ENCODE measurements at regions not wholly inside any gene's neighbourhood (a gene's known extent, or its start where the extent isn't known, plus 50 kb on each side); places are given as distances from the start of the nearest gene placed in this dataset.
"Not testable (repeated sequence)": the region's sequence is repeated elsewhere in the genome, so short reads cannot be mapped to it uniquely, and the experiment has no call there.

GRCh38 chr11:122401581-122401980 lies 253.9 kb upstream of the UBASH3B start:
- not testable (repeated sequence) for DNase-seq (ENCODE audit: low spot score)

- DNase-seq (ENCODE audit: low spot score), result no peak
These were observed 256.1 kb upstream of the UBASH3B start for GRCh38 chr11:122399375-122399774.

GRCh38 chr11:122398851-122399250 lies 256.7 kb upstream of the UBASH3B start:
- no peak for DNase-seq (ENCODE audit: low spot score)

GRCh38 chr11:122398167-122398566 lies 257.4 kb upstream of the UBASH3B start:
- DNase-seq (ENCODE audit: low spot score), result no peak

GRCh38 chr11:122395282-122395681 lies 260.2 kb upstream of the UBASH3B start:
- DNase-seq (ENCODE audit: low spot score), result no peak

- peak; percentile 1 for DNase-seq (ENCODE audit: low spot score)
These were observed 261.2 kb upstream of the UBASH3B start for GRCh38 chr11:122394313-122394712.

GRCh38 chr11:122393209-122393860 lies 262.2 kb upstream of the UBASH3B start:
- DNase-seq (ENCODE audit: low spot score), result no peak

GRCh38 chr11:122392508-122392907 lies 263.0 kb upstream of the UBASH3B start:
- DNase-seq (ENCODE audit: low spot score), result no peak

GRCh38 chr11:122391049-122391448 lies 264.5 kb upstream of the UBASH3B start:
- DNase-seq (ENCODE audit: low spot score), result no peak

GRCh38 chr11:122383186-122383585 lies 267.2 kb upstream of the BLID start:
- no peak for DNase-seq (ENCODE audit: low spot score)

GRCh38 chr11:122375687-122376399 lies 259.8 kb upstream of the BLID start:
- no peak for DNase-seq (ENCODE audit: low spot score)

- DNase-seq (ENCODE audit: low spot score), result no peak
These were observed 252.8 kb upstream of the BLID start for GRCh38 chr11:122368796-122369195.

- DNase-seq (ENCODE audit: low spot score), result no peak
These were observed 251.8 kb upstream of the BLID start for GRCh38 chr11:122367809-122368231.

- peak; percentile 70 for DNase-seq (ENCODE audit: low spot score)
These were observed 249.8 kb upstream of the BLID start for GRCh38 chr11:122365610-122366360.

- DNase-seq (ENCODE audit: low spot score), result peak; percentile 17
These were observed 247.3 kb upstream of the BLID start for GRCh38 chr11:122363296-122363695.

GRCh38 chr11:122362381-122362780 lies 246.4 kb upstream of the BLID start:
- DNase-seq (ENCODE audit: low spot score), result no peak

- DNase-seq (ENCODE audit: low spot score), result no peak
These were observed 244.9 kb upstream of the BLID start for GRCh38 chr11:122360875-122361274.

- DNase-seq (ENCODE audit: low spot score), result no peak
These were observed 243.1 kb upstream of the BLID start for GRCh38 chr11:122359081-122359571.

GRCh38 chr11:122358292-122358691 lies 242.3 kb upstream of the BLID start:
- no peak for DNase-seq (ENCODE audit: low spot score)

- no peak for DNase-seq (ENCODE audit: low spot score)
These were observed 240.0 kb upstream of the BLID start for GRCh38 chr11:122355968-122356367.

- DNase-seq (ENCODE audit: low spot score), result no peak
These were observed 238.1 kb upstream of the BLID start for GRCh38 chr11:122354025-122354697.

GRCh38 chr11:122353561-122353960 lies 237.5 kb upstream of the BLID start:
- DNase-seq (ENCODE audit: low spot score), result no peak
